NCI-H526 (cell line): ENCODE measurements at regions not wholly inside any gene's neighbourhood (a gene's known extent, or its start where the extent isn't known, plus 50 kb on each side); places are given as distances from the start of the nearest gene placed in this dataset.
"Not testable (repeated sequence)": the region's sequence is repeated elsewhere in the genome, so short reads cannot be mapped to it uniquely, and the experiment has no call there.

Source experiments
- DNase-seq, 2 experiments: peaks; one replicate each; lab custom pipeline; 2025; lab: John Stamatoyannopoulos, UW

DNA sequence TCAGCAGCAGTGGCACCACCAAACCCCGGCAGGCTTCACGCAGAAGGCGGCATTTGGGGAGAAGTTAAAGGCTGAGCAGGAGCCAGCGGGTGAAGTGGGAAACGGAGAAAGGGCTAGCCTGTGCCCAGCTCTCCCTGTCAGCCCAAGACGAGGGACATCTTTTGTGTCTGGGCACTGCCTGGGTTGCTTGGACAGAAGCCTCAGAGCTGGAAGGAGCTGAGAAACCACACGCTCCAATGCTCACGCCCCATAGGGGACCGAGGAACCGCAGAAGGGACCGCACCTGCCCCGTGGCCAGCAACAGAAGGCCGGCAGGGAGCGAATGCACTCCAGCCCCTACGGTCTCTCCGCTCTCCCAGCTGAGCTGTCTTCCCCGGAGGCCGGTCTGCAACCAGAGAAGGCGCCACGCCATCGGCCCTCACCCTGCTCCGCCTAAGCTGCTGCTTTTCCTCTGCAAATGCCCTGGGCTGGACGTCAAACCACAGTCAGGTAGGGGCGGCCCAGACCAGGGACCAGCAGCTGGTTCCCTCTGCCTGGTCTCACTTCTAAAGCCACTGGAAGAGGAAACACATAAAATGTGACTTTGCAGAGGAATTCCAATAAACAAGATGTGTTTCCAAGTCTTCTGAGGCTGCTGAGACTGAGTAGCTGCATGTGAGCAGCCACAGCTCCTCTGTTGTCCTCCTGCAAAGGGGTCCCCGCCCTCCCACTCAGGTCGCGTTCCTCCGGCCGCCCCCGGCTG is 182.4 kb upstream of the ZNF469 start:
- not testable (repeated sequence) for DNase-seq

DNA sequence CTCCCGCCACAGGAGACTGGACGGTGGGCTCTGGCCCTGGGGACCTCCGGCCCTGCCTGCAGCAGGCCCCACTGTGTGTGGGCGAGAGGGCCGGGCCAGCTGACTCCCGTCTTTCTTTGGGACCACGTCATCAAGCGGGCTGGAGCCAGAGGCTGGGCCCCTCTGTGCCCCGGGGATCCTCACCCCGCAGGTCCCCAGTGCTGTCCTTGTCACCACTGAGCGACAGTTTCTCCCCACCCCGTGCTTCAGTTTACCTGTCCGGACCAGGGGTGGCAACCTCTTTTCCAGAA is 181.9 kb upstream of the ZNF469 start:
- no peak for DNase-seq

DNA sequence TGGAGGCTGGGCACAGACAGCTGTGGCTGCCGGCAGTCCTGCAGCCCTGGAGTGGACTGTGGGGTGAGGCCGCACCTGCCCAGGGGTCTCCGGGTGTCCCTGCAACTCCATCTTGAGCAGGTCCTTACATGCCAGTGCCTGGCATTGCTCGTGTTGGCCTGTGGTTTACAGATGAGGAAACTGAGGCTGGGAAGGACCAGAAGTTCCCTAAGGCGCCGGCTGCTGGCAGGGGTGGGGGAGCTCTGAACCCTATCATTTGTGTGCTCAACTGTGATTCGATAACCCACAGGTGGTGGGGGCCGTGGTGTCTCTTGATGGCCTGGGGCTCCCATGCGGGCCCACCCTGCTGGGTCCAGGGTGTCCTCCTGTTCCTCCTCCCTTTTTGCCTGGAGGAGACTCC is 181.1 kb upstream of the ZNF469 start:
- not testable (repeated sequence) for DNase-seq

DNA sequence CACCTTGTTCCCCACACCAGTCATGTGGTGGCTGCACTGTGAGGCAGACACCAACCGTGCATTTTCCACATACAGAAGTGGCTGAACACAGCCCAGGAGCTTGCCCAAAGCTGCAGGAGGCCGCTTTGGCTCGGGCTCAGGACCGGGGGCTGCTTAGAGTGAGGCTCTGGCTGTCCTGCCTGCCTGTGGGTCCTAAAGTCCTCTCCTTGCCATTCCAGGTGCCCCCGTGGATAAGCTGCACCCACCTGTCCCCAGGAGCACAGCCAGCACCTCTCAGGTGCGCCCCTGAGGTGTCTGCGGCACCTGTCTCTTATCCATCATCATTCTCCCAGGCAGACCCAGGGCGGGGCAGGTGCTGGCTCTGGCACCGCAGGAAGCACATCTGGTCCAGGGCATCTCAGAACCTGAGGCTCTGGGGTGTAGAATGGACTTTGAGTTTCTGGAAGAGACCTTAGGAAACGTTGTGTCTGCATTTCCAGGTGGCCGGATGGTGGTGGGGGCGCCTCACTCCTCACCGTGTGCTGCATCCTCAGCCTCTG is 180.5 kb upstream of the ZNF469 start:
- DNase-seq, result no peak

DNA sequence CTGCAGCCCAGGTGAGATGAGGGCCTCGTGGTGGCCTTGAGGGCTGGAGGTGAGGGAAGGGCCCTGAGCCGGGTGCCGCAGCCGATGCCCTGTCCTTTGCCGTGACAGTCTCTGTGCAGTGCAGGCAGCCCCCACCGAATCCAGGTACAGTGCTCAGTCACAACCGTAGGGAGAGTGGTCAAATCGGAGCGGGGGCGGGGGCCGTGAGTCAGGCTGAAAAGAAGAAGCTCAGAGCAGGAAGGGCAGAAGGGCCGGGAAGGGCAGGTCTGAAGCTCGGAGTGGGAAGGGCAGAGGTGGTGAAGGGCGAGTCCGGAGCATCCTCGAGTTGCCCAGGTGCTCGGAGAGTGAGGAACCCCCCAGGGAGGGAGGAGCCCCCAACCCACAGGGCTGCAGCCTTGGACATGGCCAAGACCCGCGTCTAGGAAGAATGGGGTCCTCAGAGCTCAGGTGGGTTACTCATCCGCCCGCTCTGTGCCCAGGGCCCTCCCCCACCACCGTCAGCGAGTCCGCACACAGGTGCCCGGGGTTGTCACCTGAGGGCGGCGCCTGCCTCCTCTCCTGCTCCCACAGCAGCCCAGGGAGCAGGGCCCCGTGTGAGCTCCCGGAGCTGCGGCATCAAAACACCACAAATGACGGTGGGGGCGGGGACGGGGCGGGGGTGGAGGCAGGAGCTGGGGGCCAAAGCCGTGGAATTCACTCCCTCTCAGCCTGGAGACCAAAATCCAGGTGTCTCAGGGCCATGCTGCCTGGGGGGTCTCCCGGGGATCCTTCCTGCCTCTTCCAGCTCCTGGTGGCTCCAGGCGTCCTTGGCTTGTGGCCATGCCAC is 179.7 kb upstream of the ZNF469 start:
- not testable (repeated sequence) for DNase-seq

DNA sequence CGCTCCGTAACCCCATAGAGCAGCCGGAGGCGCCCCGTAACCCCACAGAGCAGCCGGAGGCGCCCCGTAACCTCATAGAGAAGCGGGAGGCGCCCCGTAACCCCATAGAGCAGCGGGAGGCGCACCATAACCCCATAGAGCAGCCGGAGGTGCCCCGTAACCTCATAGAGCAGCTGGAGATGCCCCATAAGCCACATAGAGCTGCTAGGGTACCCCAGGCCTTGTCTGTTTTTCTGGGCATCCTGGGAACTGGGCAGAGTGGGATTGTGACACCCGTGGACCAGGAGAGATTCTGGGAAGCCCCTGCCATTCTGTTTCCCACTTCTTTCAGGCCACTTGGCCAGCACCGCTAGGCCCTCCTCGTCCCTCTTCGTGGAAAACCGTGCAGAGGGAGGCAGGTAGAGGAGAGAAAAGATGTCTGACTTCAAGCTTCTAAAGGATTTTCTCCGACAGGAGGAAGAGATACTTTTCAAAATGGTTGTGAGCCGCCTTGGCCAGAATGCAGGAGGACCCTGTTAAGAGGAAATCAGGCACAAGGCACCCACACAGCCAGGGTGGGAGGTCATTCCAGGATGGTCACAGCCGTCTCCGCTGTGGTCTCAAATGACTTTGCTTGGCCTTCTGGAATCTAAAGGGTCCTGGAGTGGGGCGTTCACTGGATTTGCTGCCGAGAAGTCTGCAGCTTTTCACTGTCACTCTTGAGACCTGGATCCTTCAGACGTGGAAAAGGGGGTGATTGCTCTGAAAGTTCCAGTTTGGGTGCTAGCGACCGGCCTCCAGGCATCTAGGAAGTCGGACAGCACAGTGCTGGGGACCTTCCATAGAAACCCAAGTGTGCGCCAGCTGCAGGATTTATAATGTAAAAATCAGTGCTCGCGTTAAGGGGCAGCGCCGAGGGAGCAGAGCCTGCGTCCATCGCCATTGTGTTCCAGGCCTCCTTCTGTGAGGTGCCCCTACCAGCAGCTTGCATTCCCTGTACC is 178.3 kb upstream of the ZNF469 start:
- not testable (repeated sequence) for DNase-seq

DNA sequence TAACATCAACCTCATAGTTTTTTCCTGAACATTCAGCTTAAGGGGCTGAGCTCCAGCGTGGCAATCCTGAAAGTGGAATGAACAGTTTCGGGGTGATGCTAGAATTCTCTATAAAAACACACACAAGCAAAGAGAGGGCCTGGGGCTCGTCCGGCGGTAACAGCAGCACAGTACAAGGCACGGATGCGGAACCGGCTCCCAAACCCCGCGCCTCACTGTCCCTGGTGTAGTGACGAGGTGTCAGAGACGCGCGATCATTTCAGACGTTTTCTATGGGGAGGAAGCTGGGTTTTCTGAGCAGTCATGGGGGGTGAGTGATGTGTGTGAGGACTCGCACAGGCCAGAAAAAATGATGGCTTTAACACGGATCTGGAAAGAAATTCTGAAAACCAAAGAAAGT is 177.3 kb upstream of the ZNF469 start:
- DNase-seq, result not testable (repeated sequence)

DNA sequence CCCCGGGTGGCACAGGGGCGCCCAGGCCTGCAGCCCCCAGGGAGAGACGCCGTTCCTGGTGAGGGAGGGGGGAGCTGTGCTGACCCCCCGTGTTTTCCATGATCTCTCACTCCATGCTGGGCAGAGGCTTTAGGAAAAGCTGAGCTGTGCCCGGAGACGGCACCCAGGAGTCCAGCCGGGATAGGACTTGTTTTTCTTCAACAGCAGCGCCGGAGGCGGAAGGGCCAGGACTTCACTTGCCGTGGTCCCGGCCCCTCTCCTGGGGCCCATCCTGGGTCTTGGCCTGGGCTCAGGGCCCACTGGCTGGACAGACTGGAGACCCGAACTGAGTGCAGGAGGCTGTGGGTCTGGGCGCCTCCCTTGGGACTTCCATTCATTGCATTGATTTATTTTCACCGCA is 176.8 kb upstream of the ZNF469 start:
- DNase-seq, result not testable (repeated sequence)

DNA sequence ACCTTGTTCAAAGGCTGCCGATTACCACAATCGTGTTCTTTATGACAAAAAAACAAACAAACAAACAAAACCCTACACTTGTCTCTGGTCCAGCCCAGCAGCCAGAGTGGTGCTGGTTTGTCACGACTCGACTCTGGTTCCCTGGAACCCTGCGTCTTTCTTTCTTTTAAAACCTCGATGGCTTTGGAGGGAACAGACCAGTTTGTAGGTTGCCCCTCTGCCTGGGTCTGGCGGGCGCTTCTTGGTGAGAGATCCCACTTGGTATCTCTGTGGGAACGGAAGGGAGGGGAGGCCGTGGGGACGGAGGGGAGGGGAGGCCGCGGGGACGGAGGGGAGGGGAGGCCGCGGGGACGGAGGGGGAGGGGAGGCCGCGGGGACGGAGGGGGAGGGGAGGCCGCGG is 176.2 kb upstream of the ZNF469 start:
- DNase-seq, result not testable (repeated sequence)

DNA sequence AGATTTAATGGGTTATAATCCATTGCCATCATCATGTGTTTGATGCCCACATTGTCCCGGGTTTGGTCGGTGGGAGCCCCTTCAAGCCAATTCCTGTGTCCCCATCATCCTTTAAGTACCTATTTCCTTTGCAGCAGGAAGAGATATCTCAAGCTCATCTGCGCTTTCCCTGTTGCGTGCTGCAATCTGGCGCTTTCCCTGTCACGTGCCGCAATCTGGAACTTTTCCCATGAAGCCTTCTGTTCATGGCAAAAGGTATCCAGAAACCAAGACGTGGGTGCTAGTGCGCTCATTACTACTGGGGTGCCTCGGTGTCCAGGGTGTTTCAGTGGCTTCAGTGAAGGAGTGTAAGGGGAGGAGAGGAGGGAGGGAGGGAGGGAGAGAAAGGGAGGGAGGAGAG is 174.6 kb upstream of the ZNF469 start:
- DNase-seq, result no peak

DNA sequence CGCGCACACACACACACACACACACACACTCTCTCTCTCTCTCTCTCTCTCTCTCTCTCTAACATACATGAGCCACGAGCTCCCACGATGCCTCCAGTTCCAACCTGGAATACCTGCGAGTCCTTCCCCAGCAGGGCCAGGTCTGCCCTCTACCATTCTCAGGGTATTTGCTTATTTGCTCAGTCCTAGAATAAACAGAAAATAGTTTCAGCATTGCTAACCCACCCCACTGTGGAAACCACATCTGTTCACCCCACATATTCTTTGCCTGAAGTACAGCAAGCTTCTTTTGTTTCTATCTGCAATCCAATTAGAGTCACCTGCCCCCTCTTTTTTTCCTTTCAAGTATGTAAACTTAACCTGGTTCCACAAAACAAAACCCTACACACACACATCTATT is 174.0 kb upstream of the ZNF469 start:
- DNase-seq, result not testable (repeated sequence)

DNA sequence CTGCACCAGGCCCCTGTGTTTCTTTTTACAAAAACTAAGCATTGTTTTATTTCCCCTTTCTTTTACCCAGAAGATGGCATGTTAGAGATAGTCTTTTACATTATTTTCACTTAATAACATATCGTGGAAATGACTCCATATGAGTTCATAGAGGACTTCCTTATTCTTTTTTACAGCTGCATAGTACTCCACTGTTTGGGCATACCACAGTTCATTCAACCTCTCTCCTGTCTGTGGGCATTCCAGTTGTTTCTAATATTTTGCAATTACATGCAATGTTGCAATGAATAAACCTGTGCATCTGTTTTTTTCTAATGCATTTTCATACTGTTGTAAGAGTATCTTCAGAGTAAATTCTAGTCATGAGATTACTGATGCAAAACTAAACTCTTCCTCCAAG is 173.2 kb upstream of the ZNF469 start:
- not testable (repeated sequence) for DNase-seq

DNA sequence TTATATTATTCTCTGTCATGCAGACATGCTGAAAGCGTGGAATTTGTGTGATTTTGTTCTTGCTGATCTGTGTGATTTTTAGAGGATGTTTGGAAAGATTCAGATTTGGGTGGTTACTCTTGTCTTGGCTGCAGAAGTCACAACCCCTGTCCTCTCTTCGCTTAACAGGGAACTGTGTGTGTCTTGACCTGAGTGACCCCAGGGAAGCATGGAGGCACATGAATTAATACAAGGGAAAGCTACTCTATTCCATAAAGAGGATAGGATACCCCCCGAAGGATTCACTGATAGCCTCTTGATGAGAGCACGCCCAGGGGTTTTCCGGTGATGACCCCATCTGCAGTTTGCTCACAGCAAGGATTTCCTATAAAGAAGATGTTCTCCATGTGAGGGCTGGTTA is 168.8 kb upstream of the ZNF469 start:
- DNase-seq, result not testable (repeated sequence)

DNA sequence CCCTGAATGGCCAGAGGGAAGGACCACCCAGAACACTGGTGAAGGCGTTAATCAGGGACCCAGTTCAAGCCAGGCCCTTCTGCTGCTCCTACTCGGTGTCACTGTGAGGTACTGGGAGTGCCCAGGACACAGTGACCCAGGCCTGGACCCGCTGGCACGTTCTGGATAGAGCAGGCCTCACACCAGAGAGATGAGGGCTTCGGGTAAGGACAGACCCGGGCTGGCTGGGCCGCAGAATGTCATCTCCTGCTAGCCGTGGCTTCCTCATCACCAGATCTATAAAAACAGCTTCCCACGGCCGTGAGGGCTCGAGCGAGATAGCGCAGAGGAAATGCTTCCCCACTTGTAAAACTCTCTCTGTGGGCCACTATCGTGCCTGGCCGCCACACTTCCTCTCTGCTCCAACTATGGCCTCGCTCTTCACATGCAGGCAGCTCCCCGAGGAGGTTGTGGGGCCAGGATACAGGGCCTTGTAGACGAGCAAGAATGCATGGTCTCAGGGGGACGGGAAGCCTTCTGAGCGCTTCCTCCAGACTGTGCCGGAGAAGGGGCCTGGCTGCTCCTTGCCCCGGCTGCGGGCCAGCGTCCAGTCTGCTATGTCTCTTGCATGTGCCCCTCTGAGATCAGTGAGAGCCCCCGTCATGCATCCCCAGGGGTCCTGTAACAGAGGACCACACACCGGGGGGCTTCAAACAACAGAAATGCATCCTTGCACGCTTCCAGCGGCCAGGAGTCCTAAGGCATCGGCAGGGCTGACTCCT is 161.6 kb upstream of the ZNF469 start:
- not testable (repeated sequence) for DNase-seq

DNA sequence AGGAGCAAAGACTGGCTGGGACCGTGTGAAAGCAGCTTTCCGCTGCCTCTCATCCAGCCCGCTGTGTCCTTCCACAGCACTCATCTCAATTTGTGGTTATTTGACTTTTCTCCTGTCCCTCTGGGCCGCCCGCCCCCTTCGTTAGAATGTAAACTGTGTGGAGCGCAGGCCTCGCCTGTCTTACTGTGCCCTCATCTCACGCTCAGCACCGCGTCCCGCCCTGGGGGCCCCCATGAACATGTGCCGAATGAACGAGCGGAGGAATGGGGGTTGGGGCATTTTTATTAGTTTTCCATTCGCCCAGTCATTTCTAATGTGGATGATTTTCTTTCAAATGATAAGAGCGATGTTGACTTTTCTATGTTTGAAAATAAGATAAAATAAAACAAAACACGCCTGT is 159.1 kb upstream of the ZNF469 start:
- not testable (repeated sequence) for DNase-seq

DNA sequence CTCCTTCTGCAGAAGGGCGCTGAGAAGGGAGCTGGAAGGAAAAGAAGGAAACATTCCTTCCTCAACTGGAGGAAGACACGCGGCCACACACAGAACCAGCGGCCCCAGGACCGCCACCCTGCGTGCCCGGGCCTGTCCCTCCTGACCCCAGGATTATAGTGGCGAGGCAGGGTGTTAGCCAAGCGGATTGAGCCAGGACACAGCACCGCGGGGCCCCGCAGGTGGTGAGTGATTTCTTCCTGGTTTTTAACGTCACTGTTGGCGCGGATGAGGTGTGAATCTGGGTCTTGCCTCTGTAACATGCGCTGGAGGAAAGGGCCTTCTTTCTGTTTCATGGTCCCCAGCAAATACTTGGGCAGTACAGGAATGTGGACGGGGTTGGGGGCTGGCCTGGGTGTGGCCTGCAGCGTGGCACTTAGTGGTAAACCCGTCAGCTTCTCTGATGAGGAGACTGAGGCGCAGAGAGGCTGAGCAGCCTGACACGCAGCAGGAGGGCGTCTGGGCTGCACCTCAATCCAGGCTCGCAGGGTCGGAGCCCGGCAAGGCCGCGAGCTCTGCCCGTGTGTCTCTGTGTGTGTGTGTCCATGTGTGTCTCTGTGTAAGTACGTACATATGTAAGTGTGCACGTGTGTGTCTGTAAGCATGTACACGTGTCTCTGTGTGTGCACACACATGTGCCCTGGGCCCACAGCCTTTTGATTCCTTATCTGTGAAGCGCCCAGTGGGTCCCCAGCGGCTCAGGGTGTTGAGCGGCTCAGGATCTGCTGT is 158.4 kb upstream of the ZNF469 start:
- not testable (repeated sequence) for DNase-seq

DNA sequence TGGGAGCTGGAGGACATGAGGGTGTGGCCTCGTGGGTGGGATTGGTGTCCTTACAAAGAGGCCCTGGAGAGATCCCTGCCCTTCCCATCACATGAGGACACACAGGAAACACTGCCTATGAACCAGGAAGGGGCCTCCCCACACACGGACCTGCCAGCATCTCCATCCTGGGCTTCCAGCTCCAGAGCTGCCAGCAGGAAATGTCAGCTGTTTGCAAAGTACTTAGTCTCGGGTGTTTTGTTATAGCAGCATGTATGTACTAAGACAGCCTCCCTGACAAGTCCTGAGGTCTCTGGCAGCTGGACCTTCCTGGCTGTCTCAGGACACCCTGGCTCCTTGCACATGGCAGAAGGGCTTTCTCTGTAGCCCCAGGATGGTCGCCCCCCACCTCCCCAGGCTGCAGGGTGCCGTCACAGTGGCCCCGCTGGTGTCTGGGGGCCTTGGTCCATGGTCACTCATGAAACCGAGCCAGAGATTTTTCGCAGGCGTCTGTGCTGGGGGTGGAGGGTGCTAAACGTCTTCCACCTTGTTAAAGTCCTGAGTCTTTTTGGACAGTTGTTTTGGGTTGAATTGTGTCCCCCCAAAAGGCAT is 157.0 kb upstream of the ZNF469 start:
- DNase-seq, result not testable (repeated sequence)

DNA sequence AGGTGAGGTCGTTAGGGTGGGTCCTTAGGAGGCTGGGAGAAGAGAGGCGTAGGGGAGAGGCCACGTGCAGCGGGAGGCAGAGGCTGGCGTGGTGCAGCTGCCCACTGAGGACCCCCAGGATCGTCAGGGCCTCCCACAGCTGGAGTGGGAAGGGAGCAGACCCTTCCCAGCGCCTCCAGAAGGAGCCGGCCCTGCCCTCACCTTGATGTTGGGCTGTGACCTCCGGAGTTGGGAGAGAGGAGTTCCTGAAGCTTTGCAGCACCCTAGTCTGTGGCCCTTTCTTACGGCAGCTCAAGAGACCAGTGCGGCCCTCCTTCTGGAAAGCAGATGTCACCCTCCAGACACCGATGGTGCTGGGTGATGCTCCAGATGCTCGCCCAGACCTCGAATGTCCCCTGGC is 156.5 kb upstream of the ZNF469 start:
- not testable (repeated sequence) for DNase-seq

DNA sequence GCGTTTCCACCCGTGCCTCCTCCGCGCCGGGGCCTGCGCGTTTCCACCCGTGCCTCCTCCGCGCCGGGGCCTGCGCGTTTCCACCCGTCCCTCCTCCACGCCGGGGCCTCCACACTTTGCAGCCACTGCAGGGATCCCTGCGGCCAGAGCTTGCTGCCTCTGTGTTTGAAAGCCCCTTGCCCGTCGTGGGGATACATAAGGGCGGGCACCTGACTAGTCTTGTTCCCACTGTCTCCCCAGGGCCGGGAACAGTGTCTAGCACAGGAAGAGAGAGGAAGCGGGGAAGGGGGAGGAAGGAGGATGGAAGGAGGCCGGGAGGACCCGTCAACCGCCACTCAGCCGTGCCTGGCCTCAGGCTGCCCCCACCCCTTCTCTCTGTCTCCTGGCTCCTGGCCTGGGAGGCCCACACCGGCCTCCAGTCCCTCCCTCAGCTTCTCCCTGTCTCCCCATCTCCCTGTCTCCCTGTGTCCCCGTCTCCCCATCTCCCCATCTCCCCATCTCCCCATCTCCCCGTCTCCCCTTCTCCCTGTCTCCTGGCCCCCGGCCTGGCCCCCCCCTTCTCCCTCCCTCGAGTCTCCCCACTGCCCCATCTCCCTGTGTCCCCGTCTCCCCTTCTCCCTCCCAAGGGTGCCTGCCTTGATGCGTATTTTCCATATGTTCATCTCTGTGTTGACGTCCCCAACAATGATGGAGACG is 155.6 kb upstream of the ZNF469 start:
- DNase-seq, result not testable (repeated sequence)
